ACC112 (cell line): ENCODE measurements at regions not wholly inside any gene's neighbourhood (a gene's known extent, or its start where the extent isn't known, plus 50 kb on each side); places are given as distances from the start of the nearest gene placed in this dataset.

Experiments used
- H2AFZ ChIP-seq: fragments of 200-600 bp; sonication (generic); one replicate; pipeline ENCODE4 v1.6.0; 2017; ENCODE audit warnings: antibody characterized with exemption, low read length; ENCODE audit not compliant: unreplicated experiment
- H3K27ac ChIP-seq: fragments of 200-600 bp; sonication (generic); 2 replicates; pipeline ENCODE4 v1.5.1; 2014; ENCODE audit warnings: low read depth, mild to moderate bottlenecking, antibody characterized with exemption, low read length, moderate library complexity
- H3K27me3 ChIP-seq: fragments of 200-600 bp; sonication (generic); 2 replicates; pipeline ENCODE4 v1.6.1; 2014; ENCODE audit warnings: mild to moderate bottlenecking, antibody characterized with exemption, low read length, moderate library complexity, mixed read lengths; ENCODE audit not compliant: insufficient read depth
- H3K36me3 ChIP-seq: fragments of 200-600 bp; sonication (generic); 2 replicates; pipeline ENCODE4 v1.6.1; 2016; ENCODE audit warnings: mild to moderate bottlenecking, antibody characterized with exemption, low read length, moderate library complexity, mixed read lengths; ENCODE audit not compliant: insufficient read depth
- H3K4me1 ChIP-seq: fragments of 200-600 bp; sonication (generic); one replicate; pipeline ENCODE4 v1.6.1; 2016; ENCODE audit warnings: low read length, mixed read lengths; ENCODE audit not compliant: insufficient read depth, unreplicated experiment, control insufficient read depth
- H3K4me3 ChIP-seq: fragments of 200-600 bp; sonication (generic); 2 replicates; pipeline ENCODE4 v1.5.1; 2014; ENCODE audit warnings: mild to moderate bottlenecking, low read depth, low read length
- H3K79me2 ChIP-seq: fragments of 200-600 bp; sonication (generic); one replicate; pipeline ENCODE4 v1.6.0; 2016; ENCODE audit warnings: low read length; ENCODE audit not compliant: control insufficient read depth, unreplicated experiment, insufficient read depth

GRCh38 chr13:97660594-97661260, 226.8 kb downstream of the RAP2A start:
- Histone ChIP-seq H3K36me3 (no peaks in the 10 kb centered on the region), H3K4me1 (no peaks in the 10 kb centered on the region), H2AFZ (no peak overlapping the region), H3K79me2 (no peaks in the 10 kb centered on the region), H3K4me3 (no peak overlapping the region), H3K27ac (no peak overlapping the region), H3K27me3 (no peaks in the 10 kb centered on the region)

GRCh38 chr13:97686594-97686993, 252.6 kb downstream of the RAP2A start:
- no peak overlapping the region for H3K27ac ChIP-seq
- no peaks in the 10 kb centered on the region for H3K4me1 ChIP-seq
- H2AFZ ChIP-seq: no peak overlapping the region
- no peaks in the 10 kb centered on the region for H3K79me2 ChIP-seq
- no peaks in the 10 kb centered on the region for H3K36me3 ChIP-seq
- no peak overlapping the region for H3K4me3 ChIP-seq
- peaks cover 11% of the 10 kb centered on the region; the same call in 1 of the 2 replicates for H3K27me3 ChIP-seq

DNA sequence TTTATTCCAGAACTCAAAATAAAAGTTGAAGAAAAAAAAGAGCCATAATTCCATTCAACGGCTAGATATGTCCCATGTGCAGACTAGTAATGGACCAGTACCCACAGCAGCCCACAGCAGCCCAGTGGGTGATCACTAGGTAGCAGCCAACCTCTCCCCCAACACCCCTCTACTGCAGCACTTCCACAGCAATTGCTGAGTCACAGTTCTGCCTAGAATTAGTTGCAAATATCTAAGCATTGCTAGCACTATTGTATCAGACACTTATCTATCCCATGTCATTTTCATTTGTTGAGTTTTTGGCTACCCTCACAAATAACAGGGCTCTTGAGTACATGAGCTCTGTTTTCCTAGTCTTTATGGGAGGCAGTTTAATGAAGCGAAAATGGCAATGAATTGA, 258.7 kb downstream of the RAP2A start:
- no peaks in the 10 kb centered on the region for H3K36me3 ChIP-seq
- H3K27me3 ChIP-seq: 0 out of 2 replicates have a peak, but pooled peaks cover 15% of the 10 kb centered on the region
- no peaks in the 10 kb centered on the region for H3K79me2 ChIP-seq
- no peak overlapping the region for H2AFZ ChIP-seq
- no peak overlapping the region for H3K27ac ChIP-seq
- H3K4me3 ChIP-seq: no peak overlapping the region
- H3K4me1 ChIP-seq: no peaks in the 10 kb centered on the region

DNA sequence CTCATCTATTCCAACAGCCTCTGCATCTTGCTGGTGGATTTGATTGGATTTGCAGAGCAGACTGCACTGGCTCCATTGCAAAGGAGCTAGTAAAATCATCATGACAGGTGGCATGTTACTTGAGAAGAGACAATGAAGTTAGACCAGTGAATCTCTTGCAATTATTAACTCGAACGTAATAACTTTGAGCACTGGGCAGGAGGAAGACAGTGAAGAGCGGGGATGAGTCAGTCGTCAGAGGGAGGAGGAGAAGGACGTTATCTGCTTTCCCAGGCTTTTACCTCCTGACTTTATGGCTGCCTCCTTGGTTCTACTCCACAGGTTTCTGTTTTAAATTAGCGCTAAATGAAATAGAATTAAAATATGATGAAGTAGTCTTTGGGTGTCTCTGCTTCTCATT, 257.8 kb upstream of the IPO5 start:
- Histone ChIP-seq H3K4me1 (no peaks in the 10 kb centered on the region), H3K27me3 (0 out of 2 replicates have a peak, but pooled peaks cover 15% of the 10 kb centered on the region), H3K27ac (no peak overlapping the region), H2AFZ (no peak overlapping the region), H3K36me3 (no peaks in the 10 kb centered on the region), H3K79me2 (no peaks in the 10 kb centered on the region), H3K4me3 (no peak overlapping the region)

GRCh38 chr13:97696921-97697320, 256.6 kb upstream of the IPO5 start:
- H3K27ac ChIP-seq: no peak overlapping the region
- no peaks in the 10 kb centered on the region for H3K4me1 ChIP-seq
- H3K4me3 ChIP-seq: no peak overlapping the region
- H3K79me2 ChIP-seq: no peaks in the 10 kb centered on the region
- 0 out of 2 replicates have a peak, but pooled peaks cover 15% of the 10 kb centered on the region for H3K27me3 ChIP-seq
- no peaks in the 10 kb centered on the region for H3K36me3 ChIP-seq
- no peak overlapping the region for H2AFZ ChIP-seq

DNA sequence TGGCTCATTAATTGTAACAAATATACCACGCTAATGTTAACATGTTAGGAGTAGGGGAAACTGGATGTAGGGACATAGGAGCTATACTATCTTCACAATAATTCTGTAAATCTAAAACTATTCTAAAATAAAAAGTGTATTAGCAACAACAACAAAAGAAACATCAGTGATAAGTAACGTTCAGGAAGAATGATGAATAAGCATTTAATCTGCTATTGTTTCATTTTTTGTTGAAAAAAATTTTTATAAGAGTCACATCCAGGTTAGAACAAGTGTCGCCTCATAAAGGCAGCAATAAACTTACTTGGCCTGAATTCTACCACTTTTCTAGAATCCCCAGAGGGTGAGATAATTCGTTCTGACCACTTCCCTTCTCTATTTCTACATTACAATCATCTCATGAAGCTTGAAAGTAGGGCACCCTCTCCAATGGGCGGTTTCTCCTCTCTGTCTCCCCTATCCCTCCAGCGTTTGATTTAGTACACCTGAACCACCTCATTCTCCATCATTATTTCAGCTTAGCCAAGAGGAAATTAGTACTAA, 253.1 kb upstream of the IPO5 start:
- Histone ChIP-seq H3K79me2 (no peaks in the 10 kb centered on the region), H3K4me3 (no peak overlapping the region)

GRCh38 chr13:97702614-97703013, 250.9 kb upstream of the IPO5 start:
- no peaks in the 10 kb centered on the region for H3K27me3 ChIP-seq
- no peak overlapping the region for H3K27ac ChIP-seq
- H3K79me2 ChIP-seq: no peaks in the 10 kb centered on the region
- H3K4me3 ChIP-seq: no peak overlapping the region
- no peak overlapping the region for H2AFZ ChIP-seq
- H3K36me3 ChIP-seq: no peaks in the 10 kb centered on the region
- H3K4me1 ChIP-seq: no peaks in the 10 kb centered on the region

More for the DNA sequence above, 253.1 kb upstream of the IPO5 start:
- Histone ChIP-seq H3K27ac (no peak overlapping the region), H3K27me3 (0 out of 2 replicates have a peak, but pooled peaks cover 6% of the 10 kb centered on the region), H2AFZ (no peak overlapping the region), H3K4me1 (no peaks in the 10 kb centered on the region), H3K36me3 (no peaks in the 10 kb centered on the region)

- no peak overlapping the region for H2AFZ ChIP-seq
- no peak overlapping the region for H3K27ac ChIP-seq
- no peaks in the 10 kb centered on the region for H3K27me3 ChIP-seq
- H3K4me1 ChIP-seq: no peaks in the 10 kb centered on the region
- no peak overlapping the region for H3K4me3 ChIP-seq
- no peaks in the 10 kb centered on the region for H3K79me2 ChIP-seq
- no peaks in the 10 kb centered on the region for H3K36me3 ChIP-seq
Measured at GRCh38 chr13:97710797-97711196, 242.7 kb upstream of the IPO5 start.

DNA sequence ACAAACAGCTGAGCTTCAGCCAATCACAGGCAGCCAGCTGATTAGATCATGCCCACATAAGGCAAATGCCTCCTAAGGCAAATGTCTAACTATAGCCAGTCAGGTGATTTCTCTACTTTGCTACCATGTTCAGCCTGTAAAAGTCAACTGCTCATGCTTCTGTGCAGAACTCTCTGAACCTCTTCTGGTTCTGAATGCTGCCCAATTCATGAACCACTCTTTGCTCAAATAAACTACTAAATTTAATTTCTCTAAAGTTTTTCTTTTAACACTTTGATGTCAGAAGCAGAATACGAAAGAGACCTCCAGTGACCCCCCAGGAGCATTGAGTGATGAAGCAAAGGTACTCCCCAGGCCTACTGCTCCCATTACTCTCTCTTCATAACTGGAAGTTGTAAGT, 240.7 kb upstream of the IPO5 start:
- H3K27ac ChIP-seq: no peak overlapping the region
- H3K4me1 ChIP-seq: no peaks in the 10 kb centered on the region
- H3K4me3 ChIP-seq: no peak overlapping the region
- H2AFZ ChIP-seq: no peak overlapping the region
- H3K27me3 ChIP-seq: no peaks in the 10 kb centered on the region
- no peaks in the 10 kb centered on the region for H3K36me3 ChIP-seq
- H3K79me2 ChIP-seq: no peaks in the 10 kb centered on the region

- no peaks in the 10 kb centered on the region for H3K4me1 ChIP-seq
- no peaks in the 10 kb centered on the region for H3K36me3 ChIP-seq
- no peak overlapping the region for H2AFZ ChIP-seq
- H3K4me3 ChIP-seq: no peak overlapping the region
- H3K27me3 ChIP-seq: no peaks in the 10 kb centered on the region
- no peak overlapping the region for H3K27ac ChIP-seq
- no peaks in the 10 kb centered on the region for H3K79me2 ChIP-seq
Measured at GRCh38 chr13:97715763-97716162, 237.7 kb upstream of the IPO5 start.

- no peak overlapping the region for H3K4me3 ChIP-seq
- no peaks in the 10 kb centered on the region for H3K36me3 ChIP-seq
- H3K79me2 ChIP-seq: no peaks in the 10 kb centered on the region
- H2AFZ ChIP-seq: no peak overlapping the region
- no peaks in the 10 kb centered on the region for H3K4me1 ChIP-seq
- no peak overlapping the region for H3K27ac ChIP-seq
- H3K27me3 ChIP-seq: no peaks in the 10 kb centered on the region
Measured at GRCh38 chr13:97716746-97717145, 236.7 kb upstream of the IPO5 start.
